ENCODE measurements at regions not wholly inside any gene's neighbourhood (a gene's known extent, or its start where the extent isn't known, plus 50 kb on each side); places are given as distances from the start of the nearest gene placed in this dataset.

DNA sequence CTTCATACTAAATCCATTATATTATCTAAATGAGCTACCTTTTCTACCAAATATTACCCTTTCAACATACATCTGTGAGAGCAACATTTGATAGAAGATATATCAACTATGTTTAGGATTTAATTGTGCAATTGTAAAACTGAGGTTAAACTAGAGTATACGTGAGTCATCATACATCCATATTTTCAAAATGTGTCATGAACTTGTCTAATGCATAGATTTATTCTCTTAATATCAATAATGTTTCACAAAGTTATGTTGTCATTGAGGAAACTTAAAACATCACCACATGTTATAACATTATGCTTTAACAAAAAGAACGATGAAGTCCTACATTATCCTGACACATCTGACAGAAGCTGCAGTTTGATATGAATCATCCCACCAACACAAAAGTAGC, 645.5 kb upstream of the NOVA1 start:
- no TSS peak for BruUV-seq (replicated peaks)
- no peaks in the 10 kb centered on the region for H3K9me3 ChIP-seq (ENCODE audit: low read depth, low read length, poor library complexity, severe bottlenecking)
- POLR2A ChIA-PET (ENCODE audit: low non-redundant PET) = no interaction called here
- no peaks in the 10 kb centered on the region for H3K27me3 ChIP-seq (replicated peaks; ENCODE audit: insufficient read depth, low read depth, low read length, poor library complexity)
- no peak overlapping the region for H3K27ac ChIP-seq (ENCODE audit: low read depth, low read length, poor library complexity, severe bottlenecking)
- no peaks in the 10 kb centered on the region for H3K36me3 ChIP-seq (ENCODE audit: insufficient read depth, low read length, poor library complexity, severe bottlenecking)
- no peaks in the 10 kb centered on the region for H3K4me1 ChIP-seq (ENCODE audit: insufficient read depth, low read length, poor library complexity, severe bottlenecking)
- TF ChIP-seq, protein P1, sequence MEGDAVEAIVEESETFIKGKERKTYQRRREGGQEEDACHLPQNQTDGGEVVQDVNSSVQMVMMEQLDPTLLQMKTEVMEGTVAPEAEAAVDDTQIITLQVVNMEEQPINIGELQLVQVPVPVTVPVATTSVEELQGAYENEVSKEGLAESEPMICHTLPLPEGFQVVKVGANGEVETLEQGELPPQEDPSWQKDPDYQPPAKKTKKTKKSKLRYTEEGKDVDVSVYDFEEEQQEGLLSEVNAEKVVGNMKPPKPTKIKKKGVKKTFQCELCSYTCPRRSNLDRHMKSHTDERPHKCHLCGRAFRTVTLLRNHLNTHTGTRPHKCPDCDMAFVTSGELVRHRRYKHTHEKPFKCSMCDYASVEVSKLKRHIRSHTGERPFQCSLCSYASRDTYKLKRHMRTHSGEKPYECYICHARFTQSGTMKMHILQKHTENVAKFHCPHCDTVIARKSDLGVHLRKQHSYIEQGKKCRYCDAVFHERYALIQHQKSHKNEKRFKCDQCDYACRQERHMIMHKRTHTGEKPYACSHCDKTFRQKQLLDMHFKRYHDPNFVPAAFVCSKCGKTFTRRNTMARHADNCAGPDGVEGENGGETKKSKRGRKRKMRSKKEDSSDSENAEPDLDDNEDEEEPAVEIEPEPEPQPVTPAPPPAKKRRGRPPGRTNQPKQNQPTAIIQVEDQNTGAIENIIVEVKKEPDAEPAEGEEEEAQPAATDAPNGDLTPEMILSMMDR (conservative IDR thresholded peaks at IDR 0.05; ENCODE audit: low read depth, low read length) = no peak
- TF ChIP-seq EZH2 (IDR thresholded peaks at IDR 0.05; ENCODE audit: borderline replicate concordance, low read depth, low read length, poor library complexity, severe bottlenecking) = no peak
- DNase-seq (ENCODE audit: low spot score) = no peak
- H3K4me3 ChIP-seq (ENCODE audit: low read depth, low read length, poor library complexity, severe bottlenecking) = no peak overlapping the region
- CTCF ChIA-PET = no interaction called here
- intact Hi-C loops (cut with micrococcal nuclease; ENCODE audit: unreplicated experiment) = no loop called here

DNA sequence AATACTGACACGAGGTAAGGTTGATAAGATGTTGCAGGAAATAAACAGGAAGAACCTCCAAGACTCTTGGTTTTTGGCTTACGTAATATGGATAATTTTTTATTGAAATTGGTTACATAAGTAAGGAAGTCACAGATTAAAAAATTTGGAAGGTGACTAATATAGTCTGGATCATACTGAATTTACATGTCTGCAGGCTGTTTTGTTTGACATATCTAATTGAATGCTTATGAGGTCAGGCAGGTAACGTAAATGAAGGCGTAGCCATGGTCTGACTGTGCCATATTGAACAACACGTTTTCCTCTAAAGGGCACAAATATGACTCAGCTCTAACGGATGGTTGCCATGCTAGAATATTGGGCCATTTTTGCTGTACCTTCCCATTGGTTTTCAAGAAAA, 648.1 kb upstream of the NOVA1 start:
- intact Hi-C loops (cut with micrococcal nuclease; ENCODE audit: unreplicated experiment) = no loop called here
- POLR2A ChIA-PET (ENCODE audit: low non-redundant PET) = no interaction called here
- Histone ChIP-seq H3K36me3 (ENCODE audit: insufficient read depth, low read length, poor library complexity, severe bottlenecking) (no peaks in the 10 kb centered on the region), H3K27ac (ENCODE audit: low read depth, low read length, poor library complexity, severe bottlenecking) (no peak overlapping the region), H3K9me3 (ENCODE audit: low read depth, low read length, poor library complexity, severe bottlenecking) (no peaks in the 10 kb centered on the region), H3K4me1 (ENCODE audit: insufficient read depth, low read length, poor library complexity, severe bottlenecking) (no peaks in the 10 kb centered on the region), H3K4me3 (ENCODE audit: low read depth, low read length, poor library complexity, severe bottlenecking) (no peak overlapping the region), H3K27me3 (replicated peaks; ENCODE audit: insufficient read depth, low read depth, low read length, poor library complexity) (no peaks in the 10 kb centered on the region)
- BruUV-seq (replicated peaks) = no TSS peak
- DNase-seq (ENCODE audit: low spot score) = no peak
- TF ChIP-seq EZH2 (IDR thresholded peaks at IDR 0.05; ENCODE audit: borderline replicate concordance, low read depth, low read length, poor library complexity, severe bottlenecking) = no peak
- CTCF ChIA-PET = no interaction called here

DNA sequence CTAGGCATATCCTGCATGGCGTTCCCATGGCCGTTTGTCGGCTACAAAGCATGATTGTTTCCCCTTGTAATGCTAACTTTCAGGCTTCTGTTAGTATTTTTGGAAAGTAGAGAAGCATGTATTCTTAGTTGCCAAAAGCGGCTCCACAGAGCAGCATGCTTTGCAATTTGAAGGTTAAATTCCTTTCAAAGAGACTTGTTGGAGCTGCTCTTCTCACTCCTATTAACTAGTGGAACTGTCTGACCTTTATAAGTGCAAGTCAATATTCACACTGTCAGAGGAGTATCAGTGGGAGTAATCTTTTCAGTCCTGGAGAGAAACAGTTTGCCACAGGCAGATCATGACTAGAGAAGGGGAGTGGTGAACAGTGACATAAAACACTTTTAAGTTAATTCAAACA, 656.1 kb upstream of the NOVA1 start:
- intact Hi-C loops (cut with micrococcal nuclease; ENCODE audit: unreplicated experiment) = no loop called here
- Histone ChIP-seq H3K36me3 (ENCODE audit: insufficient read depth, low read length, poor library complexity, severe bottlenecking) (no peaks in the 10 kb centered on the region), H3K27ac (ENCODE audit: low read depth, low read length, poor library complexity, severe bottlenecking) (no peak overlapping the region), H3K9me3 (ENCODE audit: low read depth, low read length, poor library complexity, severe bottlenecking) (no peaks in the 10 kb centered on the region), H3K27me3 (replicated peaks; ENCODE audit: insufficient read depth, low read depth, low read length, poor library complexity) (no peaks in the 10 kb centered on the region), H3K4me1 (ENCODE audit: insufficient read depth, low read length, poor library complexity, severe bottlenecking) (no peaks in the 10 kb centered on the region), H3K4me3 (ENCODE audit: low read depth, low read length, poor library complexity, severe bottlenecking) (no peak overlapping the region)
- TF ChIP-seq EZH2 (IDR thresholded peaks at IDR 0.05; ENCODE audit: borderline replicate concordance, low read depth, low read length, poor library complexity, severe bottlenecking) = no peak
- TF ChIP-seq, protein P1 (conservative IDR thresholded peaks at IDR 0.05; ENCODE audit: low read depth, low read length) = no peak
- ChIA-PET POLR2A (ENCODE audit: low non-redundant PET) (no interaction called here), CTCF (no interaction called here)
- no TSS peak for BruUV-seq (replicated peaks)
- no peak for DNase-seq (ENCODE audit: low spot score)

DNA sequence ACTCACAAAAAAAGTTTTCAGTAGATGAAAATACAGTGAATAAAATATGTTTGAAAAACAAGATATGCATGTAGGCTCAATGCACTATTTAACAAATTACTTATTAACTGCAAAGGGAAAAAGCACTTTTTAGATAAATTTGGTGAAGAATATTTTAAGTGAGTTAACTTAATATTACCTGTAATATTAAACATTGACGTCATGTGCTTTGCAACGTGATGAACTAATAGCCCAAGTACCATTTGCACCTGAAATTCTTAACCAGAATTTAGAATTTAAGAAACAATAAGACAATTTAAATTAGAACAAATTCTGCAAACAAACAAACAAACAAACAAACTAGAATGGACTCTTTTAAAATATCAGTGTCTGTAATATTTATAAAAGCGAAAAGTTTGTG, 659.0 kb upstream of the NOVA1 start:
- Histone ChIP-seq H3K9me3 (ENCODE audit: low read depth, low read length, poor library complexity, severe bottlenecking) (peaks cover 14% of the 10 kb centered on the region), H3K27me3 (replicated peaks; ENCODE audit: insufficient read depth, low read depth, low read length, poor library complexity) (no peaks in the 10 kb centered on the region), H3K36me3 (ENCODE audit: insufficient read depth, low read length, poor library complexity, severe bottlenecking) (no peaks in the 10 kb centered on the region), H3K4me3 (ENCODE audit: low read depth, low read length, poor library complexity, severe bottlenecking) (no peak overlapping the region), H3K27ac (ENCODE audit: low read depth, low read length, poor library complexity, severe bottlenecking) (no peak overlapping the region), H3K4me1 (ENCODE audit: insufficient read depth, low read length, poor library complexity, severe bottlenecking) (no peaks in the 10 kb centered on the region)
- no TSS peak for BruUV-seq (replicated peaks)
- no peak for DNase-seq (ENCODE audit: low spot score)
- CTCF ChIA-PET = no interaction called here
- TF ChIP-seq, protein P1 (conservative IDR thresholded peaks at IDR 0.05; ENCODE audit: low read depth, low read length) = no peak
- no peak for TF ChIP-seq EZH2 (IDR thresholded peaks at IDR 0.05; ENCODE audit: borderline replicate concordance, low read depth, low read length, poor library complexity, severe bottlenecking)
- intact Hi-C loops (cut with micrococcal nuclease; ENCODE audit: unreplicated experiment) = no loop called here
- POLR2A ChIA-PET (ENCODE audit: low non-redundant PET) = no interaction called here

Data from A673 (cell line).